LNCaP clone FGC (cell line): ENCODE measurements at regions not wholly inside any gene's neighbourhood (a gene's known extent, or its start where the extent isn't known, plus 50 kb on each side); places are given as distances from the start of the nearest gene placed in this dataset.

Experiments used
- DNase-seq: peaks from one replicate; pipeline ENCODE4 v3.0.0-alpha.2; 2011; ENCODE audit warnings: low read depth
- H3K4me3 ChIP-seq: 2 replicates; pipeline ENCODE4 v1.5.1; 2011; ENCODE audit warnings: mild to moderate bottlenecking, low read depth, low read length, control low read depth
- TF ChIP-seq, protein P1 (sequence below): IDR thresholded peaks from 2 replicates; pipeline ENCODE4 v1.5.1; 2012; ENCODE audit warnings: mild to moderate bottlenecking; ENCODE audit not compliant: control insufficient read depth, insufficient read depth; ENCODE audit errors: extremely low read depth

GRCh38 chr1:71156590-71156989 is 75.8 kb upstream of the ZRANB2 start:
- no peak for DNase-seq
- no peak overlapping the region for H3K4me3 ChIP-seq
- TF ChIP-seq, protein P1, sequence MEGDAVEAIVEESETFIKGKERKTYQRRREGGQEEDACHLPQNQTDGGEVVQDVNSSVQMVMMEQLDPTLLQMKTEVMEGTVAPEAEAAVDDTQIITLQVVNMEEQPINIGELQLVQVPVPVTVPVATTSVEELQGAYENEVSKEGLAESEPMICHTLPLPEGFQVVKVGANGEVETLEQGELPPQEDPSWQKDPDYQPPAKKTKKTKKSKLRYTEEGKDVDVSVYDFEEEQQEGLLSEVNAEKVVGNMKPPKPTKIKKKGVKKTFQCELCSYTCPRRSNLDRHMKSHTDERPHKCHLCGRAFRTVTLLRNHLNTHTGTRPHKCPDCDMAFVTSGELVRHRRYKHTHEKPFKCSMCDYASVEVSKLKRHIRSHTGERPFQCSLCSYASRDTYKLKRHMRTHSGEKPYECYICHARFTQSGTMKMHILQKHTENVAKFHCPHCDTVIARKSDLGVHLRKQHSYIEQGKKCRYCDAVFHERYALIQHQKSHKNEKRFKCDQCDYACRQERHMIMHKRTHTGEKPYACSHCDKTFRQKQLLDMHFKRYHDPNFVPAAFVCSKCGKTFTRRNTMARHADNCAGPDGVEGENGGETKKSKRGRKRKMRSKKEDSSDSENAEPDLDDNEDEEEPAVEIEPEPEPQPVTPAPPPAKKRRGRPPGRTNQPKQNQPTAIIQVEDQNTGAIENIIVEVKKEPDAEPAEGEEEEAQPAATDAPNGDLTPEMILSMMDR = no peak

GRCh38 chr1:71154429-71154828 is 73.6 kb upstream of the ZRANB2 start:
- H3K4me3 ChIP-seq = no peak overlapping the region
- DNase-seq = no peak
- TF ChIP-seq, protein P1 = no peak

DNA sequence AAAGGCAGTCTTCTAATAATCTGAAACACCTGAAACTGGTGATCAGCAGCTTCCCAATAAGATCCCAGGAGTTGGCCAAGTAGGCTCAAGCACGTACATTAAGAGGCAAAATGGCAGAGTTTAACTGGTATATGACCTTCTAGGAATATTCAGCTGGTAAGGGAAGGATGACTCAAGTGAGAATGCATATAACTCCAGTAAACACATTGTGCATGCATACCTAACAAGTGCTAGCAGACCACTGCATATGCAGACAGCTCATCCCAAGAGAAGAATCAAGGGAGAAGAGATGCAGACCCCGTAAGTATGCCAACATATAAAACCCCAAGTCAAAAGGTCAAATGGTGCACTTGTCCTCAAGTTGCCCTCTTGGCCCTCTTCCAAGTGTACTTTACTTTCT is 73.0 kb upstream of the ZRANB2 start:
- no peak for DNase-seq
- TF ChIP-seq, protein P1 = no peak
- no peak overlapping the region for H3K4me3 ChIP-seq

DNA sequence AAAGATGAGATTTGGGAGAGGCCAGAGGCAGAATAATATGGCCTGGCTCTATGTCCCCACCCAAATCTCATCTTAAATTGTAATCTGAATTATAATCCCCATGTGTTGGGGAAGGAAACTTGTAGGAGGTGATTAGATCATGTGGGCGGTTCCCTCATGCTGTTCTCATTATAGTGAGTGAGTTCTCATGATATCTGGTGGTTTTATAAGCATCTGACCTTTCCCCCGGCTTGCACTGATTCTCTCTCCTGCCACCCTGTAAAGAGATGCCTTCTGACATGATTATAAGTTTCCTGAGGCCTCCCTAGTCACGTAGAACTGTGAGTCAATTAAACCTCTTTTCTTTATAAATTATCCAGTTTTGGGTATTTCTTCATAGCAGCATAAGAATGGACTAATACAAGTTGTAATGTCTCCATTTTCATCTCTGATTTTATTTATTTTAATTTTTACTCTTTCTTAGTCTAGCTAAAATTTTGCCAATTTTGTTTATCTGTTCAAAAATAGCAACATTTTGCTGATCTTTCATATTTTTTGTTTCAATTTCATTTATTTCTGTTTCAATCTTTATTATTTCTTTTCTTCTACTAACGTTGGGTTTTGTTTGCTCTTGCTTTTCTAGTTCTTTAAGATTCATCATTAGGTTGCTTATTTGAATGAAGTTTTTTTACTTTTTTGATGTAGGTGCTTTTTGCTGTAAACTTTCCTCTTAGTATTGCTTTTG is 67.0 kb upstream of the ZRANB2 start:
- DNase-seq = no peak
- H3K4me3 ChIP-seq = no peak overlapping the region

GRCh38 chr1:71135571-71135970 is 54.7 kb upstream of the ZRANB2 start:
- DNase-seq = no peak
- no peak overlapping the region for H3K4me3 ChIP-seq
- TF ChIP-seq, protein P1 = no peak

More for the DNA sequence above, 67.0 kb upstream of the ZRANB2 start:
- TF ChIP-seq, protein P1 = no peak
